HFF-Myc (cell line): ENCODE measurements at regions not wholly inside any gene's neighbourhood (a gene's known extent, or its start where the extent isn't known, plus 50 kb on each side); places are given as distances from the start of the nearest gene placed in this dataset.

Source experiments
- DNase-seq: peaks from one replicate; pipeline ENCODE4 v3.0.0-alpha.2; 2011; ENCODE audit warnings: low read depth; ENCODE audit errors: extremely low read depth
- H3K4me3 ChIP-seq: replicated peaks from 2 replicates; pipeline ENCODE4 v1.5.1; 2011; ENCODE audit warnings: low read depth, mild to moderate bottlenecking, control low read depth, low read length
- TF ChIP-seq, protein P1 (sequence below): IDR thresholded peaks from 2 replicates; pipeline ENCODE4 v1.5.1; 2012; ENCODE audit warnings: mild to moderate bottlenecking, low read depth, low read length, control low read depth; ENCODE audit errors: missing control alignments

DNA sequence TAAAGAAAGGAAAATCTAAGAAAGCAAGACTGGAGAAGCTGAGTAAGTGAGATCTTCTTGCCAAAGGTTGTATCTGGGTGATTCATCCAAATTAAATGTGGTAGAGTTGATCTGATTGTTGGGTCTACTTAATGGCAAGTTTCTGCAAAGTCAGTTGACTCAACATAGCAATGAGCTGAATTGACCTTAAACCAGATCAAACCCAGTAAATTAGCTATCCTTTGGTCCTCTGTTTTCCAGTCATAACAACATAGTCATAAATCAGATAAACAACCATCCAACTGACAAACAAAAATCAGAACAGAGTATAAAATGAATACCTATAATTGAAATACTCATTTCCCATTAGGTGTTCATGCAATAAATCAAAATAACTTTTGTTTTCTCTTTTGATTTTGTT is 142.6 kb upstream of the CFAP20DC start:
- DNase-seq: no peak
- no peak overlapping the region for H3K4me3 ChIP-seq
- TF ChIP-seq, protein P1, sequence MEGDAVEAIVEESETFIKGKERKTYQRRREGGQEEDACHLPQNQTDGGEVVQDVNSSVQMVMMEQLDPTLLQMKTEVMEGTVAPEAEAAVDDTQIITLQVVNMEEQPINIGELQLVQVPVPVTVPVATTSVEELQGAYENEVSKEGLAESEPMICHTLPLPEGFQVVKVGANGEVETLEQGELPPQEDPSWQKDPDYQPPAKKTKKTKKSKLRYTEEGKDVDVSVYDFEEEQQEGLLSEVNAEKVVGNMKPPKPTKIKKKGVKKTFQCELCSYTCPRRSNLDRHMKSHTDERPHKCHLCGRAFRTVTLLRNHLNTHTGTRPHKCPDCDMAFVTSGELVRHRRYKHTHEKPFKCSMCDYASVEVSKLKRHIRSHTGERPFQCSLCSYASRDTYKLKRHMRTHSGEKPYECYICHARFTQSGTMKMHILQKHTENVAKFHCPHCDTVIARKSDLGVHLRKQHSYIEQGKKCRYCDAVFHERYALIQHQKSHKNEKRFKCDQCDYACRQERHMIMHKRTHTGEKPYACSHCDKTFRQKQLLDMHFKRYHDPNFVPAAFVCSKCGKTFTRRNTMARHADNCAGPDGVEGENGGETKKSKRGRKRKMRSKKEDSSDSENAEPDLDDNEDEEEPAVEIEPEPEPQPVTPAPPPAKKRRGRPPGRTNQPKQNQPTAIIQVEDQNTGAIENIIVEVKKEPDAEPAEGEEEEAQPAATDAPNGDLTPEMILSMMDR: no peak

DNA sequence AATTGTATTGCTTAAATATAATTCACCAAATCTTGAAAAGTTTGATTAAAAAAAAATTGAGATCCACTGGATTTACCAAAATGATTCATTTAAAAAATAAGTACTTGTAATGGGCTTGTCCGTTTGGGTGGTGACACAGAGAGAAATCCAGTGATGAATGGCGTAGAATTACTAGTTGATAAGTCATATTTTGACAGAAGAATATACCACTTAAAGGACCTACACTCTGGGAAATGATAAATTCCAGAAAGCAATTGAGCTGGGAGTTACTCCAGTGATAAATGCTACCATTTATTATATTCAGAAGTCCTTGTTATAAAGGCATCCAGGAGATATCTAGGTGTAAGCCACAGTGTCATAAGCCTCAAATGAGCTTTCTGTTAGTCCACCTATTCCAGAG is 141.8 kb upstream of the CFAP20DC start:
- H3K4me3 ChIP-seq: no peak overlapping the region
- TF ChIP-seq, protein P1: no peak
- DNase-seq: no peak

DNA sequence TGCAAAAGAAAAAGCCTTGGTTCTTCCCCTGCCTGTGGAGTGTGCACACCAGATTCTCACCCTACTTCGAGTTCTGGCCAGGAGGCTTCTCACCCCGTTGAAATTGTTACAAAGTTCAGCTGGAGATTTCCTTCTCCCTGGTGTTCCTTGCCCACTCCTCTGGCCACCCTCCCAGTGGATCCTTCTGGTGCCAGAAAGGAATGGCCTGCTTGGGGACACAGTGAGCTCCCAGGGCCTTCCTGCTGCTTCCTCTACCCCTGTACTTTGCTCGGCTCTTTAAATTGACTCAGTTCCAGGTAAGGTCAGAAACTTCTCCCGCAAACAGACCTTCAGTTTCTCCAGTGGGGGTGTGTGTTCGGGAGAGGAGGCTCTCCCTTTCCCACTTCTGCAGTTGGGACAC is 140.1 kb upstream of the CFAP20DC start:
- TF ChIP-seq, protein P1: no peak
- no peak for DNase-seq
- H3K4me3 ChIP-seq: no peak overlapping the region

DNA sequence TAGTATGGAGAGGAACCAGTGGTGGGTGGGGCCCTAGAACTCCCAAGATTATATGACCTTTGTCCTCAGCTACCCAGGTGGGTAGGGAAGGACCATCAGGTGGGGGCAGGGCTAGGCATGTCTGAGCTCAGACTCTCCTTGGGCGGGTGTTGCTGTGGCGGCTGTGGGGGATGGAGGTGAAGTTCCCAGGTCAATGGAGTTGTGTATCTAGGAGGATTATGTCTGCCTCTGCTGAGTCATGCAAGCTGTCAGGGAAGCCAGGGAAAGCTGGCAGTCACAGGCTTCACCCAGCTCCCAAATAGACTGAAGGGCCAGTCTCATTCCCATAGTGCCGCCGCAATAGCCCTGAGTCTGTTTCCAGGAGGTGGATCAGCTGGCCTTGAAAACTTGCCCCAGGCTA is 139.7 kb upstream of the CFAP20DC start:
- no peak overlapping the region for H3K4me3 ChIP-seq
- no peak for DNase-seq
- TF ChIP-seq, protein P1: no peak

- TF ChIP-seq, protein P1: no peak
- DNase-seq: no peak
- H3K4me3 ChIP-seq: no peak overlapping the region
Measured at GRCh38 chr3:59186725-59187124, 136.9 kb upstream of the CFAP20DC start.

- no peak overlapping the region for H3K4me3 ChIP-seq
- peak; percentile 9 for DNase-seq
- TF ChIP-seq, protein P1: no peak
Measured at GRCh38 chr3:59185591-59186369, 136.0 kb upstream of the CFAP20DC start.

GRCh38 chr3:59180006-59180405 is 130.2 kb upstream of the CFAP20DC start:
- no peak for DNase-seq
- no peak overlapping the region for H3K4me3 ChIP-seq
- TF ChIP-seq, protein P1: no peak
